GM18520 (cell line): ENCODE measurements at regions not wholly inside any gene's neighbourhood (a gene's known extent, or its start where the extent isn't known, plus 50 kb on each side); places are given as distances from the start of the nearest gene placed in this dataset.

Experiments
- ATAC-seq: cut with Tn5 transposase; IDR thresholded peaks from one replicate; pipeline ENCODE4 v1.9.1; 2021; ENCODE audit not compliant: unreplicated experiment

DNA sequence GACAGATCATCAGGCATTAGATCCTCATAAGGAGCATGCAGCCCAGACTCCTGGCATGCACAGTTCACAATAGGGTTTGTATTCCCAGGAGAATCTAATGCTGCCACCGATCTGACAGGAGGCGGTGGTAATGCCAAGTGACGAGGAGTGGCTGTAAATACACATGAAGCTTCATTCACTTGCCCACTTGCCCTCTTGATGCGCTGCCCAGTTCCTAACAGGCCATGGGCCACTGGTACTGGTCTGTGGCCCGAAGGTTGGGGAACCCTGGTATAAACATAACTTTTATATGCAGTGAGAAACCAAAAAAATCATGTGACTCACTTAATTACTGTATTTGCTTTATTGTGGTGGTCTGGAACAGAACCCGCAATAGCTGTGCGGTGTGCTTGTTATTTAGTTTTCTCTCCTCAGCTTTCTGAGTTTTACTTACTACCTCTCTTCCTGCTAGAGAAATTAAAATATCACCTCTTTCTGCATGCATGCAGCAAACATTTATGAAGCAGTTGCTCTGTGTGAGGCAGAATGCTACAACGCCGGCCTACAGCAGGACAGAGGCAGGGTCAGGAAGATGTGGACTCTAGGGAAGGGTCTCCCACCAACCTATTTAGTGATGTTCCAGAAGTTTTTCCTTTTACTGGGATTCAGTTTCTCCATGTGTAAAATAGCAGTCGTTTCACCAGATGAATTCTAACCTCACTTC is 151.3 kb downstream of the MAF start:
- no peak for ATAC-seq

GRCh38 chr16:79444572-79444971 is 156.0 kb downstream of the MAF start:
- ATAC-seq, result no peak

DNA sequence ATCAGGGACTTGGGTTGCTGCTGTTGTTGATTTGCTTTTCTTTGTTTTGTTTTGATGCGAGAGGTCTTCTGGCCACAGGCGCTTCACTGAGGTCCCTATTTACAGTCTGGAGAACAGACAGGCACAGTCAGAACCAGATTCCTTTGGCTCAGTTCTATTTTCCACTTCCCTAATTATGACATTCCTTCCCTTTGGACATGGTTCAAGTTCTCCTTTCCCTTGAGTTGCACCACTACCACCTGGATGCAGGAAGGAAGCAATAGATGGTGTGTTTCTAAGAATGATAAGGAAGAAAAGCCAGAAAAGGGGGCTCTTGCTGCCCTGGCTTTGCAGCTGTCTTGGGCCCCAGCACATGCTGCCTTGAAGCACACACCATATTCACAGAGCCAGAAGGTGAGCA is 160.6 kb downstream of the MAF start:
- ATAC-seq, result no peak

DNA sequence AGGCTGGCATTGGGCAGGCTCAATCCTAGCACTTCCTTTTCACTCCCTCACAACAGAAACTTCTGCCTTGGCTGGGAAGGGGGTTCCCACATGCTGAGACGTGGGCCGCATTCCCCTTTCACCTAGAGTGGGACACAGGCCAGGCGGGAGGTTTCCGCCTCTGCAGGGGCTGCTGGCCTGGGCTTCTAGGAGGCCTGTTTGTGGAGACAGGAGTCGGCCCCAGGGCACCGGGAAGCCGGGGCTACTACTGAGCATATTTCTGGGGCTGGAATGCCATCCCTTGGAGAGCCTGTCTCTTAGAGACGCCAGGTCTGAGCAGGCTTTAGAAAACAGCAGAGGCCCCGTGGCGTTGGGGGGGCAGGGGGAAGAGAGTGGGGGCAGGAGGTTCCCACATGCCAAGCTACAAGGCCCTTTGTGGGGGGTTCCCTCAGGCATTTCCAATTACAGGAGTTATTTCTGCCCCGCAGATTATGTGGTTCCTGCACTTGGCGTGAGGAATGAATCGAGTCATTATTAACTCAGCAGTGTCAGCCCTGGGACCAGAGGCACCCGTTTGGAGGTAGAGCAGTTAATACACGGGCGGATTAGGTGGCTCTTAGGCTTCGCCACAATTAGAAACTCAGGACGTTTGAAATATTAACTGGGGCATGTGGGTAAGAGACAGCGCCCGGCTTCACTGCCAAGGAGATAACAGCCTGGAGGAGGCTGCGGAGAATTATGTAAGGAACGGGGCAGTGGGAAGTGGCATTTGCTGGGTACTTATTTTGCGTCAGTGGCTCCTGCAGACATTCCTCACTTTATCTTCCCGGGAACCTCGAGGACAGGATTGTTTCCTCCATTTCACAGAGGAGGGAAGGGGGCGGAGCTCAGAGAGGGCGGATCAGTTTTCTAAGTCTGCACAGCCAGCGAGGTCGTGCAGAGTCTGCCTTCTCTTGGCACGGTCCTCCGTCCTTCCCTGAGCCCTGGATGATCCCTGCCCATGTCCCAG is 162.5 kb downstream of the MAF start:
- no peak for ATAC-seq

DNA sequence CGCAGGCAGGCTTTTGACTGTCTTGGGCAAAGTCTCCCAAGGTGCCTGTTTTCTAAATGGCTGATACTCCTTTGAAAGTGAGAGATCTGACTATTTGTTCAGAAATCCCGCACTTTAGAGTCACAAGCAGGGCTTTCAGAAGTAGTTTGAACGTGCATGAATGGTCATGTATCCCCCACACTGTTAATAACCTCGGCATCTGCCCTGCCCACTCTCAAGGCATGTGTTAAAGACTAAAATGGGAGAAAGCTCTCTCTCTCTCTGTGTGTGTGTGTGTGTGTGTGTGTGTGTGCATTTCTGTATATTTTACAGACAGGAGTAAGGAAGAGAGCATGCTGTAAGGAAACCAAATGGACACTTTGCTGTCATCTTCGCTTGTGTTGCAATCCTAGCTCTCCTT is 163.7 kb downstream of the MAF start:
- no peak for ATAC-seq

- ATAC-seq, result no peak
Observed at GRCh38 chr16:79434771-79435170, 165.8 kb downstream of the MAF start.

DNA sequence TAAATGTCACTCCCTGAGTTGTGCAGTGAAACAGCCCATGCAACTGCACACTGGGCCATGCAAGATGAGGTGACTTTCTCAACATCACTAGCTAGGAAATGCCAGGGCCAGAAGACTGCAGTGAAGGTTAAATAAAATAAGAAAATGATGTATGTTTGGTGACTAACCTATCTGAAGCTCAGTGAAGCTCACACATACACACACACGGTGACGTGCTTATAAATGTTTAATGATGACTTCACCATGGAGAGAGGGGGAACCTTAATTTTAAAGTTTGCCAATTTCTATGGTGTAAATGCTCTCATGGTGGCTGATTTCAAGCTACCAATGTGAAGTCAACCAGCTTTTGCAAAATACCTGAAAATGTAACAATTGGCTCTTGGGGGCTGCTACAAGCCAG is 166.4 kb downstream of the MAF start:
- no peak for ATAC-seq

- no peak for ATAC-seq
Observed at GRCh38 chr16:79431923-79432322, 168.6 kb downstream of the MAF start.

DNA sequence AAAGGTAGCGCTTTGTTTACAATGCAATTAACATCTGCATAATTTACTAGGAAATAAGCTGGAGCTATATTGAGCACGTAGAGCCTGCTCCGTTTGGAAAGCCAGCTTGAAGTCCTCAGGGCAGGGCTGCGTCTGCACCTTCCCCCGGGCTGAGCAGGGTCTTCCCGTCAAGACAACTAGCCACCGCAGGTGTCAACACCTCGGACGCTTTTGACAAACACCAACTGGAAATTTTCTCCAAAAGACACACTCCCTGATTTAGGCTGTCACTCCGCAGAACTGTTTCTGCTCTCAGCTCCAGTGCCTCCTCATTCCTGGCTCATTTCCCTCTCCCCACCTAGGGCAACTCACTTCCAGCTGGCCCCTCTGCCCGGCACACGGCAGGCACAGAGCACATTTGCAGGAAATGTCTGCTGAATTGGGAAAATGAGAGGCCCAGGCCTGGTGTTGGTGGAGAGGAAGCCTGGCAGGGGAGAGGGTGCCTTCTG is 170.3 kb downstream of the MAF start:
- no peak for ATAC-seq

DNA sequence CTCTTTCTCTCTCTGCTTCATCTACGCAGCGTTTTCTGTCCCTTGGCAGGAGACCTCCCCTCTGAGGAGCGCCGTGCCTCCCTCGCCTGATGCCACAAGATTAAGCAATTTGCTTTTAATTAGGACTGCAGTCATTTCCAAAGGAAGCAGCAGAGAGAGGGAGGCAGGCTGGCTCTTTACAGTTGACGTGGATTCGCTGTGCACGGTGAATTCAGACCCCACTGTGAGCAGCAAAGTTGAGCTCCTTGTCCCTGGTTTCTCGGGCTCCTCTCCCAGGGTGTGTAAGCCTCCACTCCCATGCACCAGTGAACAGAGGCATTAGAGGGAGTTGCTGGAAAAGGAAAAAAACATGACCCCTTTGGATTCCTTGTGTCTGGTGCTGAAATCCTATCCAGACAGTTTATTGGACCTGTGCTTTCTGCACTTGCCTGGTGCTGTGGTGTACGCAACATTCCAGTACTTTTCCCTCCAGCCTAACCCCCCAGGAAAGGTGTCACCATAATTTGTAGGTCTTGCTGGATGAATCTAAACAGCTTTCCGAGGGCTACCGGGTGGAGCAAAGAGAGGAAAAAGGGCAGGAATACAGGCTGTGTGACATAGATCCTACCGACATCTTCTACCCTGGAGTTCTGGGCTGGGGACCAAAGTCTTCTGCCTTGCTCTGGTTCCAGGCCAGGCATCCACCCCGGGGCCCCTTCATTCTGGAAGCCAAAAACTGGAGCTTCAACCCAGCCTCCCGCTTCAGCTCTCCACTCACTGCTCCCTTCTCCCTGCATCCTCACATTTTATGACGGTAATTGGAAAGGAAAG is 171.0 kb downstream of the MAF start:
- ATAC-seq, result no peak

DNA sequence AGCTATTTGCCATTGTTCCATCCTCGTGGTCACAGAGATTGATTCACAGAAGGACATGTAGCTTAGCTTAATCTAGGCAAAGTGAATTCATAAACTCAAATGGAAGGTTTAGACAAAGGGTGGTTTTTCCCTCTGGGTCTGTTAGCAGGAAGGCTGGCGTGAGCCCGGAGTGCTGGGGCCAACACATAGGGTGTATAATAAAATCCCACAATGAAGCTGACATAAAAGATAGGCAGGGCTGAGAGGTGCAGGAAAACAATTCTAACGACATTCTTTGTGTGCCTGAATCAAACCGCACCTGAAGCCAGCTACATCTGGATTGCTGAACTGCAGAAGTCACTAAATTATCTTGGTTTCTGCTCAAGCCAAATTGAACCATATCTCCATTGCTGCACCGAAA is 173.9 kb downstream of the MAF start:
- ATAC-seq, result no peak

GRCh38 chr16:79422064-79422463 is 178.5 kb downstream of the MAF start:
- no peak for ATAC-seq

DNA sequence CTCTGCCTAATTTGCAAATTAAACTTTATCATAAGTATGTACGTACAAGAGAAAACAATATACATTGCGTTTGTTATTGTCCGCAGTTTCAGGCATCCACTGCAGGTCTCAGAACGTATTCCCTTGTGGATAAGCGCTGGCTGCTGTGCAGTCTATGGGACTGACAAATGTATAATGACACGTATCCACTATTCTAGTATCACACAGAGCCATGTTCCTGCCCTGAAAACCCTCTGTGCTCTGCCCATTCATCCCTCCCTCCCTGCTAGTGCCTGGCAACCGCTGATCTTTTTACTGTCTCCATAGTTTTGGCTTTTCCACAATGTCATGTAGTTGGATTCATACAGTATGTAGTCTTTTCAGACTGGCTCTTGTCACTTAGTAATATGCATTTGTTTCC is 179.4 kb downstream of the MAF start:
- no peak for ATAC-seq

DNA sequence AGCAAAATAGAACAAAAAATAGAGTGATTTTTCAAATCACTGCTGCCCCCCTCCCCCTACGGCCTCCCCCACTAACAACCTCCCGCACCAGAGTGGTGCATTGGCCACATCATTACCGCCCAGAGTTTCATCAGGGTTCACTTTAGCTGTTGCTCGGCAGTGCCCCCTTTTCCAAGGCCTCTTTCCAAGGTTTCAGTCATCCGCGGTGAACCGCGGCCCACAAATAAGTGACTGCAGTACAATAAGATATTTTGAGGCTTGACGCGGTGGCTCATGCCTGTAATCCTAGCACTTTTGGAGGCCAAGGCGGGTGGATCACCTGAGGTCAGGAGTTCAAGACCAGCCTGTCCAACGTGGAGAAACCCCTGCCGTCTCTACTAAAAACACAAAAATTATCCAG is 180.0 kb downstream of the MAF start:
- ATAC-seq, result no peak

DNA sequence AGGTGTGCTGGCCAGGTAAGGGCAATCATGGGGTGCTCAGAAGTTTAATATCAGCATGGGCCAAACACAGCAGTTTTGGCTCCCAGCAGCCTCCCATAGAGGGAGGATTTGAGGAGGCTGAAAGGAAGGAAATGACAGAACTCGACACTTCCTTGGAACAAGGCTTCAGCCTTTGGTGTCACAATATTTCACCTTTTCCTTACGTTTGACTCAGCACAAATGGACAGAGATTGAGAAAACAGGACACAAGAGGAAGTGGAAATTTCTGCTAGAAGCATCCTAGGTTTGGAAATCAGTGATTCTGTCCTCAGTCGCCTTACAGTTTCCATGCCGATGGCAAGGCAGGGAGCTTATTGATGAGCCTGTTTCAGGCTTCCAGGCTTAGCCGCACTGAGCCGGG is 181.4 kb downstream of the MAF start:
- no peak for ATAC-seq

DNA sequence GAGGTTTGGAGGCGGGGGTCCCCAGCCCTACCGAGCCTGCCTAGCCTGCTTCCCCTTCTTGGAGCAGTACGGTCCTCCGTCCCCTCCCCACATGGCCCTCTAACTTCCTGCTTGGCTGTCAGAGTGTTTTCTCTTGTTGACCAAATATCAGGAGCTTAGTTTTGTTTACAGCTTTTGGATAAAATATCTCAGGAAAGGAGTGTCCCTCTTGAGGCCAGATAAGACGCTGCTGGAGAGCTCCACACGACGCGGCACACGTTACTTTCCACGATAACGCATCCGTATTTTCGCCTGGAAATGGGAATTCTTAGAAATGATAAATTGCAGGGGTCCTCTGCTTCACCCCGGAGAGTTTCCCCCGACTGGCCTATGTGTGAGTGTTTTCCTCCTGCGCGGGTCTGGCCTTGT is 182.9 kb downstream of the MAF start:
- ATAC-seq, result no peak

DNA sequence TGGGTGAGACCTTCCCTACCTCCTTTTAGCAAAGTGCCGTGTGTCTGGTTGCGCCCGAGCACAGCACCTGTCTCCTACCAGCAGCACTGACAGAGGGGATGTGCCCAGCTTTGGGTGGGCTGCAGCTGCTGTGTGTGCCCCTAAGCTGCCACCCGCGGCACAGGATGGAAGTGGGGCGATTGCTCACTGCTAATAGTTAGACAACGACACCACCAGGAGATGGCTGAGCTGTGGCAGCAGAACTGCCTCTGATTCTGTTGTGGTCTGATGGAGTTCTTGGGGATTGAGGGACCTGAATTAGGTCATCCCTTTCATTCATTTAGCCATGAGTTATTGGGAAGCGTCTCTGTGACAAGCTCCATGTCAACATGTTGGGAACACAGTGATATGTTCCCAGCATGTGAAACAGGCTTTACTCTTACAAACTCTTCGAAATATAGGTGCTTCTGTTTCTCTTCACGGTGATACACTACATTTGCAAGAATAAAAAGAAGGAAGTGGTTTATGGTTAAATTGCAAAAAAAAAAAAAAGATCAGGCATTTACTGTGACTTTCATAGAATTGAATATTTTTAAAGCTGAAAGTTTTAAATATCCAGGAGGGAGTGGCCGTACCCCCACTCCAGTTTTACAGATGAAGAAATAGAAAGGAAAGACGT is 184.4 kb downstream of the MAF start:
- ATAC-seq, result no peak

GRCh38 chr16:79412783-79413225 is 187.7 kb downstream of the MAF start:
- no peak for ATAC-seq

DNA sequence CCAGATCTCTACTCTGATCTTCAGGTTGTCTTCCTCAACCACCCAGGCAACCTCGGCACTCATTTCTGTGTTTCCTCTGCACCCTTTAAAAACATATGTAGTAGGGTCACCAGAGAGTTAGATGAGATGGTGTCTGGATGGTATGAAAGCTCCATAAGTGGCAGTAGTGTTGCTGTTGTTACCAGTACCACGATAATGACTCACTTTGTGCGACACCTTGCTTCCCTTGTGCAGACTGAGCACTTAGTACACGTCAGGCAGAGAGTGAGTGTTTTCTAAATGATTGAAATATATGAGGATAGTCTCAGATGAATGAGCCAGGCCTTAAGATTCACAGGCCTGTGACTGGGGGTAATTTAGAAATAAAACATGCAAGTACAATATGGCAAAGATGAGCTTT is 188.7 kb downstream of the MAF start:
- no peak for ATAC-seq

DNA sequence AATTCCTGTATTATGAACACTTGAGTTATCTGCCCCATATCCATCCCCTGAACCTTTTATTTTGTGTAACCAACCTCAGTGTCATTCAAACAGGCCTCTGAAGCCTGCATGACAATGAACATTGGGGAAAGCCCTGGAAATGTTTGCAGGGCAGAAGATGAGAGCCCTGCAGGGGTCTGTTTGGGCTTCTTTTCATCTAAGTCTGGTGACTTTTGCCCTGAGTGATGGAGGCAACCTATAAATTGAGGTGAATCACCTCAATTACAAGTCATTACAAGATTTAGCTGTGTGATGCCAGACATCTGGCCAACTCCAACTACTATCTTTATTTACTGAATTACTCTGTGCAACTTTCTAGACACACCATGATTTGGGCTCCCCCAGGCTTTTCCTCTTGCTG is 189.2 kb downstream of the MAF start:
- ATAC-seq, result no peak

DNA sequence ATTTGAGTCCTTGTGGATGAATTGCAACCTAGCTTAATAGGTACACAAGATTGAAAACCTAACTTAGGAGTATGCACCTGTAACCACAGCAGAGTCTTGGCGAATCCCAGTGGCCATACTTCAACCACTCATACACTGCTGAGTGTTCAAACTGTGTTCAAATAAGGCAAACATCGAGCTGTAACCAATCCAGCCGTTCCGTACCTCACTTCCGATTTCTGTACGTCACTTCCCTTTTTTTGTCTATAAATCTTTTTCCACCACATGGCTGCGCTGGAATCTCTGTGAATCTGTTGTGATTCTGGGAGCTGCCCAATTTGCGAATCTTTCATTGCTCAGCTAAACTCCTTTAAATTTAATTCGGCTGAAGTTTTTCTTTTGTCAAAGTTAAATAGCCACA is 190.6 kb downstream of the MAF start:
- no peak for ATAC-seq
